ENCODE measurements at regions not wholly inside any gene's neighbourhood (a gene's known extent, or its start where the extent isn't known, plus 50 kb on each side); places are given as distances from the start of the nearest gene placed in this dataset.

DNA sequence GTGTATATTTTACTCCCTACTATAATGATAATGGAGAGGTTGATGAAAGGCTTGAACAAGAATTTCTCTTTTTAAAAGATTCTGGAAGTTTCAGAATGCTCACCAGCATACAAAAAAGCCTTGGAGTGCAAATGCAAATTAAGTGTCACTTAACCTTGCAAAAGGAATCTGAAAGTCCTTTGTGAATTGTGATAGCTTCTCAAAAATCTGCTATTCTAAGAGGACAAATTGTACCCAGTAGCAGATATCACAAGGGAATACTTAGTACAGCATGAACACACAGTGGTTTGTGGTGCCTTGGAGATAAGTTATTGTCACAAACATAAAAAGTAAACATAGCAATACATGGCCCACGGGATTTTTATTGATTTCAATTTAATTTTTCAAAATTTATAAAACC lies 1208.3 kb upstream of the B3GALT2 start:
- TF ChIP-seq, protein P1, sequence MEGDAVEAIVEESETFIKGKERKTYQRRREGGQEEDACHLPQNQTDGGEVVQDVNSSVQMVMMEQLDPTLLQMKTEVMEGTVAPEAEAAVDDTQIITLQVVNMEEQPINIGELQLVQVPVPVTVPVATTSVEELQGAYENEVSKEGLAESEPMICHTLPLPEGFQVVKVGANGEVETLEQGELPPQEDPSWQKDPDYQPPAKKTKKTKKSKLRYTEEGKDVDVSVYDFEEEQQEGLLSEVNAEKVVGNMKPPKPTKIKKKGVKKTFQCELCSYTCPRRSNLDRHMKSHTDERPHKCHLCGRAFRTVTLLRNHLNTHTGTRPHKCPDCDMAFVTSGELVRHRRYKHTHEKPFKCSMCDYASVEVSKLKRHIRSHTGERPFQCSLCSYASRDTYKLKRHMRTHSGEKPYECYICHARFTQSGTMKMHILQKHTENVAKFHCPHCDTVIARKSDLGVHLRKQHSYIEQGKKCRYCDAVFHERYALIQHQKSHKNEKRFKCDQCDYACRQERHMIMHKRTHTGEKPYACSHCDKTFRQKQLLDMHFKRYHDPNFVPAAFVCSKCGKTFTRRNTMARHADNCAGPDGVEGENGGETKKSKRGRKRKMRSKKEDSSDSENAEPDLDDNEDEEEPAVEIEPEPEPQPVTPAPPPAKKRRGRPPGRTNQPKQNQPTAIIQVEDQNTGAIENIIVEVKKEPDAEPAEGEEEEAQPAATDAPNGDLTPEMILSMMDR (IDR thresholded peaks at IDR 0.05; ENCODE audit: borderline replicate concordance, extremely low read depth, low read length, poor library complexity, severe bottlenecking), result no peak
- TF ChIP-seq EZH2 (IDR thresholded peaks at IDR 0.05; ENCODE audit: borderline replicate concordance, low read depth, low read length, severe bottlenecking), result no peak
